HG03066 (cell line): ENCODE measurements at regions not wholly inside any gene's neighbourhood (a gene's known extent, or its start where the extent isn't known, plus 50 kb on each side); places are given as distances from the start of the nearest gene placed in this dataset.
A peak's percentile ranks its signal among the peaks of the same experiment; 100 is the strongest.

Experiments used
- ATAC-seq: cut with Tn5 transposase; IDR thresholded peaks from one replicate; pipeline ENCODE4 v1.9.1; 2021; ENCODE audit warnings: low read depth; ENCODE audit not compliant: unreplicated experiment

- ATAC-seq = no peak
These were observed 67.0 kb upstream of the CACNA1E start for GRCh38 chr1:181416268-181416860.

GRCh38 chr1:181417915-181418314, 65.4 kb upstream of the CACNA1E start:
- ATAC-seq = no peak

- no peak for ATAC-seq
These were observed 59.9 kb upstream of the CACNA1E start for GRCh38 chr1:181423301-181423918.

GRCh38 chr1:181424786-181425403, 58.4 kb upstream of the CACNA1E start:
- peak; percentile 57 for ATAC-seq

GRCh38 chr1:181425566-181425965, 57.8 kb upstream of the CACNA1E start:
- no peak for ATAC-seq

- ATAC-seq = no peak
These were observed 53.9 kb upstream of the CACNA1E start for GRCh38 chr1:181429462-181429861.

- no peak for ATAC-seq
These were observed 53.1 kb upstream of the CACNA1E start for GRCh38 chr1:181430015-181430885.
